WTC11 (cell line): ENCODE measurements at regions not wholly inside any gene's neighbourhood (a gene's known extent, or its start where the extent isn't known, plus 50 kb on each side); places are given as distances from the start of the nearest gene placed in this dataset.

Experiments used
- ATF1 ChIP-seq: sonication (generic); formaldehyde crosslinking; IDR thresholded peaks from 2 replicates; pipeline ENCODE4 v1.8.1; 2023; ENCODE audit warnings: mild to moderate bottlenecking, moderate library complexity, missing genetic modification reagents
- KAT7 ChIP-seq: sonication (generic); formaldehyde crosslinking; IDR thresholded peaks from 2 replicates; pipeline ENCODE4 v1.8.1; 2023; ENCODE audit warnings: missing genetic modification reagents, mild to moderate bottlenecking, borderline replicate concordance
- NFATC4 ChIP-seq: fragments of 250-450 bp; sonication (Bioruptor Pico); IDR thresholded peaks from 2 replicates; pipeline ENCODE4 v1.9.0; 2021; ENCODE audit warnings: mild to moderate bottlenecking
- NFE2L1 ChIP-seq: sonication (generic); formaldehyde crosslinking; IDR thresholded peaks from 2 replicates; pipeline ENCODE4 v1.8.1; 2023; ENCODE audit warnings: missing genetic modification reagents
- NR1H2 ChIP-seq: sonication (generic); formaldehyde crosslinking; IDR thresholded peaks from 2 replicates; pipeline ENCODE4 v1.9.0; 2021; ENCODE audit warnings: mild to moderate bottlenecking, moderate library complexity, missing genetic modification reagents
- SMAD3 ChIP-seq: sonication (generic); formaldehyde crosslinking; IDR thresholded peaks from 2 replicates; pipeline ENCODE4 v1.8.0; 2022; ENCODE audit warnings: missing genetic modification reagents, mild to moderate bottlenecking, borderline replicate concordance
- ZNF232 ChIP-seq: sonication (generic); formaldehyde crosslinking; IDR thresholded peaks from 2 replicates; pipeline ENCODE4 v1.8.0; 2022; ENCODE audit warnings: mild to moderate bottlenecking, missing genetic modification reagents
- TF ChIP-seq, protein P1 (sequence below): sonication (generic); formaldehyde crosslinking; IDR thresholded peaks from 2 replicates; pipeline ENCODE4 v1.8.1; 2022; ENCODE audit warnings: mild to moderate bottlenecking, moderate library complexity, missing genetic modification reagents
- TF ChIP-seq, protein P2 (sequence below): fragments of 200-600 bp; IDR thresholded peaks from 2 replicates; pipeline ENCODE4 v1.8.0; 2022; ENCODE audit warnings: antibody characterized with exemption
- TF ChIP-seq, protein P3 (sequence below): sonication (generic); formaldehyde crosslinking; IDR thresholded peaks from 2 replicates; pipeline ENCODE4 v1.8.1; 2022; ENCODE audit warnings: low read depth, mild to moderate bottlenecking, moderate library complexity, missing genetic modification reagents, borderline replicate concordance
- TF ChIP-seq, protein P4 (sequence below): sonication (generic); formaldehyde crosslinking; IDR thresholded peaks from 2 replicates; pipeline ENCODE4 v1.8.1; 2023; ENCODE audit warnings: mild to moderate bottlenecking, missing genetic modification reagents, borderline replicate concordance
- TF ChIP-seq, protein P5 (sequence below): sonication (generic); formaldehyde crosslinking; IDR thresholded peaks from 2 replicates; pipeline ENCODE4 v1.8.0; 2022; ENCODE audit warnings: mild to moderate bottlenecking, missing genetic modification reagents

DNA sequence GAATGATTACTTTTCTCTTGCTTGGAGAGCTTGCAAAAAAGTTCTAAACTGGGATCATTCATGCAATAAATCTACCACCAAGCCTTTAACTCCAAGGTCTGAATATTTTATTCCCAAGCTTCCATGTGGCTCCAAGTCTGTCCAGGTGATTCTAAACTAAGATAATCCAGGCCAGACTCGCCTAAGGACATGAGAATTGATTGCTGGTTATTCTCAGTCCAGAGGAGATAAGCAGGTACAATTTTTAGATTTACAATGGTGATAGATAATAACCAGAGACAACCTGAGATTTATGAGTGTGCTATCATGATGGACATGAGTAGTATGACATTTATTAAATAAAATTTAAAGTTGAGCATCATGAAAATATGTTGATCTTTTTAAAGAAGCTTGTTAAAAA lies 156.5 kb upstream of the SPRY2 start:
- TF ChIP-seq, protein P1, sequence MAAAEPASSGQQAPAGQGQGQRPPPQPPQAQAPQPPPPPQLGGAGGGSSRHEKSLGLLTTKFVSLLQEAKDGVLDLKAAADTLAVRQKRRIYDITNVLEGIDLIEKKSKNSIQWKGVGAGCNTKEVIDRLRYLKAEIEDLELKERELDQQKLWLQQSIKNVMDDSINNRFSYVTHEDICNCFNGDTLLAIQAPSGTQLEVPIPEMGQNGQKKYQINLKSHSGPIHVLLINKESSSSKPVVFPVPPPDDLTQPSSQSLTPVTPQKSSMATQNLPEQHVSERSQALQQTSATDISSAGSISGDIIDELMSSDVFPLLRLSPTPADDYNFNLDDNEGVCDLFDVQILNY (CRISPR knock-in tag) = no peak
- no peak for TF ChIP-seq KAT7 (CRISPR knock-in tag)
- TF ChIP-seq, protein P2, sequence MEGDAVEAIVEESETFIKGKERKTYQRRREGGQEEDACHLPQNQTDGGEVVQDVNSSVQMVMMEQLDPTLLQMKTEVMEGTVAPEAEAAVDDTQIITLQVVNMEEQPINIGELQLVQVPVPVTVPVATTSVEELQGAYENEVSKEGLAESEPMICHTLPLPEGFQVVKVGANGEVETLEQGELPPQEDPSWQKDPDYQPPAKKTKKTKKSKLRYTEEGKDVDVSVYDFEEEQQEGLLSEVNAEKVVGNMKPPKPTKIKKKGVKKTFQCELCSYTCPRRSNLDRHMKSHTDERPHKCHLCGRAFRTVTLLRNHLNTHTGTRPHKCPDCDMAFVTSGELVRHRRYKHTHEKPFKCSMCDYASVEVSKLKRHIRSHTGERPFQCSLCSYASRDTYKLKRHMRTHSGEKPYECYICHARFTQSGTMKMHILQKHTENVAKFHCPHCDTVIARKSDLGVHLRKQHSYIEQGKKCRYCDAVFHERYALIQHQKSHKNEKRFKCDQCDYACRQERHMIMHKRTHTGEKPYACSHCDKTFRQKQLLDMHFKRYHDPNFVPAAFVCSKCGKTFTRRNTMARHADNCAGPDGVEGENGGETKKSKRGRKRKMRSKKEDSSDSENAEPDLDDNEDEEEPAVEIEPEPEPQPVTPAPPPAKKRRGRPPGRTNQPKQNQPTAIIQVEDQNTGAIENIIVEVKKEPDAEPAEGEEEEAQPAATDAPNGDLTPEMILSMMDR = no peak
- TF ChIP-seq SMAD3 (CRISPR knock-in tag) = no peak
- no peak for TF ChIP-seq ATF1
- TF ChIP-seq NFATC4 (CRISPR knock-in tag) = no peak
- TF ChIP-seq, protein P3, sequence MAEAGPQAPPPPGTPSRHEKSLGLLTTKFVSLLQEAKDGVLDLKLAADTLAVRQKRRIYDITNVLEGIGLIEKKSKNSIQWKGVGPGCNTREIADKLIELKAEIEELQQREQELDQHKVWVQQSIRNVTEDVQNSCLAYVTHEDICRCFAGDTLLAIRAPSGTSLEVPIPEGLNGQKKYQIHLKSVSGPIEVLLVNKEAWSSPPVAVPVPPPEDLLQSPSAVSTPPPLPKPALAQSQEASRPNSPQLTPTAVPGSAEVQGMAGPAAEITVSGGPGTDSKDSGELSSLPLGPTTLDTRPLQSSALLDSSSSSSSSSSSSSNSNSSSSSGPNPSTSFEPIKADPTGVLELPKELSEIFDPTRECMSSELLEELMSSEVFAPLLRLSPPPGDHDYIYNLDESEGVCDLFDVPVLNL (CRISPR knock-in tag) = no peak
- TF ChIP-seq NFE2L1 = no peak
- TF ChIP-seq, protein P4, sequence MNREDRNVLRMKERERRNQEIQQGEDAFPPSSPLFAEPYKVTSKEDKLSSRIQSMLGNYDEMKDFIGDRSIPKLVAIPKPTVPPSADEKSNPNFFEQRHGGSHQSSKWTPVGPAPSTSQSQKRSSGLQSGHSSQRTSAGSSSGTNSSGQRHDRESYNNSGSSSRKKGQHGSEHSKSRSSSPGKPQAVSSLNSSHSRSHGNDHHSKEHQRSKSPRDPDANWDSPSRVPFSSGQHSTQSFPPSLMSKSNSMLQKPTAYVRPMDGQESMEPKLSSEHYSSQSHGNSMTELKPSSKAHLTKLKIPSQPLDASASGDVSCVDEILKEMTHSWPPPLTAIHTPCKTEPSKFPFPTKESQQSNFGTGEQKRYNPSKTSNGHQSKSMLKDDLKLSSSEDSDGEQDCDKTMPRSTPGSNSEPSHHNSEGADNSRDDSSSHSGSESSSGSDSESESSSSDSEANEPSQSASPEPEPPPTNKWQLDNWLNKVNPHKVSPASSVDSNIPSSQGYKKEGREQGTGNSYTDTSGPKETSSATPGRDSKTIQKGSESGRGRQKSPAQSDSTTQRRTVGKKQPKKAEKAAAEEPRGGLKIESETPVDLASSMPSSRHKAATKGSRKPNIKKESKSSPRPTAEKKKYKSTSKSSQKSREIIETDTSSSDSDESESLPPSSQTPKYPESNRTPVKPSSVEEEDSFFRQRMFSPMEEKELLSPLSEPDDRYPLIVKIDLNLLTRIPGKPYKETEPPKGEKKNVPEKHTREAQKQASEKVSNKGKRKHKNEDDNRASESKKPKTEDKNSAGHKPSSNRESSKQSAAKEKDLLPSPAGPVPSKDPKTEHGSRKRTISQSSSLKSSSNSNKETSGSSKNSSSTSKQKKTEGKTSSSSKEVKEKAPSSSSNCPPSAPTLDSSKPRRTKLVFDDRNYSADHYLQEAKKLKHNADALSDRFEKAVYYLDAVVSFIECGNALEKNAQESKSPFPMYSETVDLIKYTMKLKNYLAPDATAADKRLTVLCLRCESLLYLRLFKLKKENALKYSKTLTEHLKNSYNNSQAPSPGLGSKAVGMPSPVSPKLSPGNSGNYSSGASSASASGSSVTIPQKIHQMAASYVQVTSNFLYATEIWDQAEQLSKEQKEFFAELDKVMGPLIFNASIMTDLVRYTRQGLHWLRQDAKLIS (CRISPR knock-in tag) = no peak
- TF ChIP-seq NR1H2 (CRISPR knock-in tag) = no peak
- no peak for TF ChIP-seq ZNF232 (CRISPR knock-in tag)
- TF ChIP-seq, protein P5, sequence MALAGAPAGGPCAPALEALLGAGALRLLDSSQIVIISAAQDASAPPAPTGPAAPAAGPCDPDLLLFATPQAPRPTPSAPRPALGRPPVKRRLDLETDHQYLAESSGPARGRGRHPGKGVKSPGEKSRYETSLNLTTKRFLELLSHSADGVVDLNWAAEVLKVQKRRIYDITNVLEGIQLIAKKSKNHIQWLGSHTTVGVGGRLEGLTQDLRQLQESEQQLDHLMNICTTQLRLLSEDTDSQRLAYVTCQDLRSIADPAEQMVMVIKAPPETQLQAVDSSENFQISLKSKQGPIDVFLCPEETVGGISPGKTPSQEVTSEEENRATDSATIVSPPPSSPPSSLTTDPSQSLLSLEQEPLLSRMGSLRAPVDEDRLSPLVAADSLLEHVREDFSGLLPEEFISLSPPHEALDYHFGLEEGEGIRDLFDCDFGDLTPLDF (CRISPR knock-in tag) = no peak
